ENCODE measurements at regions not wholly inside any gene's neighbourhood (a gene's known extent, or its start where the extent isn't known, plus 50 kb on each side); places are given as distances from the start of the nearest gene placed in this dataset.

GRCh38 chr2:60603533-60604190 is 50.2 kb upstream of the BCL11A start:
- H3K4me3 ChIP-seq (ENCODE audit: insufficient read depth, low read depth, low read length), result no peak overlapping the region
- H4K20me1 ChIP-seq (ENCODE audit: insufficient read depth, low read length), result no peaks in the 10 kb centered on the region
- no peaks in the 10 kb centered on the region for H3K27me3 ChIP-seq (ENCODE audit: insufficient read depth, low read length)
- Mint-ChIP-seq H3K4me1 (ENCODE audit: low read depth, unreplicated experiment) (peaks cover 12% of the 10 kb centered on the region), H3K36me3 (ENCODE audit: low read depth, unreplicated experiment) (no peaks in the 10 kb centered on the region), H3K4me3 (ENCODE audit: unreplicated experiment) (no peak overlapping the region), H3K9me3 (ENCODE audit: unreplicated experiment) (no peaks in the 10 kb centered on the region), H3K27me3 (ENCODE audit: low read depth, unreplicated experiment) (peaks cover 9% of the 10 kb centered on the region), H3K27ac (ENCODE audit: unreplicated experiment) (no peak overlapping the region)
- no peaks in the 10 kb centered on the region for H3K9me3 ChIP-seq (ENCODE audit: insufficient read depth, low read depth, low read length)
- TF ChIP-seq EZH2 (IDR thresholded peaks at IDR 0.05; ENCODE audit: insufficient read depth, low read length), result no peak
- no peak for TF ChIP-seq CTCF (IDR thresholded peaks at IDR 0.05; ENCODE audit: insufficient read depth, low read depth, low read length)
- no peaks in the 10 kb centered on the region for H3K79me2 ChIP-seq (ENCODE audit: insufficient read depth, low read length)
- no peaks in the 10 kb centered on the region for H3K36me3 ChIP-seq (ENCODE audit: insufficient read depth, low read length)
- no peak for FAIRE-seq
- H3K27ac ChIP-seq (ENCODE audit: low read depth, low read length), result no peak overlapping the region
- no peak for DNase-seq (ENCODE audit: low read depth)
- no peak overlapping the region for H3K4me2 ChIP-seq (ENCODE audit: low read length)
- no peak overlapping the region for H3K9ac ChIP-seq (ENCODE audit: low read length)
- no peak overlapping the region for H2AFZ ChIP-seq (ENCODE audit: low read depth, low read length)
- H3K4me1 ChIP-seq (ENCODE audit: insufficient read depth, low read length), result no peaks in the 10 kb centered on the region

- H3K4me1 Mint-ChIP-seq (ENCODE audit: low read depth, unreplicated experiment), result peaks cover 12% of the 10 kb centered on the region
- TF ChIP-seq CTCF (IDR thresholded peaks at IDR 0.05; ENCODE audit: insufficient read depth, low read depth, low read length) (no peak), EZH2 (IDR thresholded peaks at IDR 0.05; ENCODE audit: insufficient read depth, low read length) (no peak)
- Histone ChIP-seq H3K4me3 (ENCODE audit: insufficient read depth, low read depth, low read length) (no peak overlapping the region), H3K9me3 (ENCODE audit: insufficient read depth, low read depth, low read length) (no peaks in the 10 kb centered on the region), H3K27ac (ENCODE audit: low read depth, low read length) (no peak overlapping the region), H4K20me1 (ENCODE audit: insufficient read depth, low read length) (no peaks in the 10 kb centered on the region), H2AFZ (ENCODE audit: low read depth, low read length) (no peak overlapping the region), H3K27me3 (ENCODE audit: insufficient read depth, low read length) (no peaks in the 10 kb centered on the region), H3K4me1 (ENCODE audit: insufficient read depth, low read length) (no peaks in the 10 kb centered on the region), H3K36me3 (ENCODE audit: insufficient read depth, low read length) (no peaks in the 10 kb centered on the region), H3K79me2 (ENCODE audit: insufficient read depth, low read length) (no peaks in the 10 kb centered on the region), H3K4me2 (ENCODE audit: low read length) (no peak overlapping the region), H3K9ac (ENCODE audit: low read length) (no peak overlapping the region)
- no peak for DNase-seq (ENCODE audit: low read depth)
- H3K27ac Mint-ChIP-seq (ENCODE audit: unreplicated experiment), result no peak overlapping the region
- no peak overlapping the region for H3K4me3 Mint-ChIP-seq (ENCODE audit: unreplicated experiment)
- no peak for FAIRE-seq
- no peaks in the 10 kb centered on the region for H3K9me3 Mint-ChIP-seq (ENCODE audit: unreplicated experiment)
- no peaks in the 10 kb centered on the region for H3K36me3 Mint-ChIP-seq (ENCODE audit: low read depth, unreplicated experiment)
- peaks cover 8% of the 10 kb centered on the region for H3K27me3 Mint-ChIP-seq (ENCODE audit: low read depth, unreplicated experiment)
These were observed 51.1 kb upstream of the BCL11A start for GRCh38 chr2:60604486-60605064.

DNA sequence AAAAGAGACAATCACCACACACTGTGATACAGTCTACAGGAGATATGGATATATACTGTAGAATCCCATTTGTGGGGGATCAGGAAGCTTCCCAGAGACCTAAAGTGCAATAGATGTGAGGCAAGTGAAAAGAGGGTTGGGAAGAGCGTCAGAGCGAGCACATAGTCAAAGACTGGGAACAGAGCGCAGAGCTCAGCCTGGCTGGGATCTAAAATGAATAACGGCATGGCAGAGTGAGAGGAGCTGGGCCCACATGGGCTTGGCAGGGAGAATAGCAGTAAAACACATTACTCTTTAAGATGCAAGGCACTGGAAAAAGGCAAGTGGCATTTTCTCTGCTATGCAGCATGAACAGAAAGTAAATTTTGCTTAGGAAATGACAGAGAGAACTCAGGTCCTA is 52.4 kb upstream of the BCL11A start:
- Histone ChIP-seq H3K27ac (ENCODE audit: low read depth, low read length) (no peak overlapping the region), H2AFZ (ENCODE audit: low read depth, low read length) (no peak overlapping the region), H3K27me3 (ENCODE audit: insufficient read depth, low read length) (no peaks in the 10 kb centered on the region), H3K9ac (ENCODE audit: low read length) (no peak overlapping the region), H3K4me1 (ENCODE audit: insufficient read depth, low read length) (no peaks in the 10 kb centered on the region), H3K79me2 (ENCODE audit: insufficient read depth, low read length) (no peaks in the 10 kb centered on the region), H4K20me1 (ENCODE audit: insufficient read depth, low read length) (no peaks in the 10 kb centered on the region), H3K36me3 (ENCODE audit: insufficient read depth, low read length) (no peaks in the 10 kb centered on the region), H3K9me3 (ENCODE audit: insufficient read depth, low read depth, low read length) (no peaks in the 10 kb centered on the region), H3K4me2 (ENCODE audit: low read length) (no peak overlapping the region), H3K4me3 (ENCODE audit: insufficient read depth, low read depth, low read length) (no peak overlapping the region)
- TF ChIP-seq EZH2 (IDR thresholded peaks at IDR 0.05; ENCODE audit: insufficient read depth, low read length) (no peak), CTCF (IDR thresholded peaks at IDR 0.05; ENCODE audit: insufficient read depth, low read depth, low read length) (no peak)
- FAIRE-seq (no peak), DNase-seq (ENCODE audit: low read depth) (no peak)
- H3K36me3 Mint-ChIP-seq (ENCODE audit: low read depth, unreplicated experiment), result no peaks in the 10 kb centered on the region
- no peak overlapping the region for H3K4me3 Mint-ChIP-seq (ENCODE audit: unreplicated experiment)
- peaks cover 5% of the 10 kb centered on the region for H3K27me3 Mint-ChIP-seq (ENCODE audit: low read depth, unreplicated experiment)
- peaks cover 12% of the 10 kb centered on the region for H3K4me1 Mint-ChIP-seq (ENCODE audit: low read depth, unreplicated experiment)
- no peak overlapping the region for H3K27ac Mint-ChIP-seq (ENCODE audit: unreplicated experiment)
- no peaks in the 10 kb centered on the region for H3K9me3 Mint-ChIP-seq (ENCODE audit: unreplicated experiment)

Data from astrocyte (in vitro differentiated cells and primary cell).